HG03558 (cell line): ENCODE measurements at regions not wholly inside any gene's neighbourhood (a gene's known extent, or its start where the extent isn't known, plus 50 kb on each side); places are given as distances from the start of the nearest gene placed in this dataset.
A peak's percentile ranks its signal among the peaks of the same experiment; 100 is the strongest.

Source experiments
- ATAC-seq: cut with Tn5 transposase; IDR thresholded peaks from one replicate; pipeline ENCODE4 v1.9.1; 2021; ENCODE audit warnings: moderate number of reproducible peaks; ENCODE audit not compliant: unreplicated experiment; ENCODE audit errors: extremely low read depth

GRCh38 chr15:35170207-35170606, 85.1 kb upstream of the NANOGP8 start:
- no peak for ATAC-seq

GRCh38 chr15:35168464-35168863, 83.4 kb upstream of the NANOGP8 start:
- ATAC-seq = no peak

- ATAC-seq = no peak
Measured at GRCh38 chr15:35167675-35168074, 82.6 kb upstream of the NANOGP8 start.

- no peak for ATAC-seq
Measured at GRCh38 chr15:35166730-35167359, 81.8 kb upstream of the NANOGP8 start.

- no peak for ATAC-seq
Measured at GRCh38 chr15:35161694-35162093, 76.6 kb upstream of the NANOGP8 start.

- no peak for ATAC-seq
Measured at GRCh38 chr15:35159170-35159569, 74.1 kb upstream of the NANOGP8 start.

- no peak for ATAC-seq
Measured at GRCh38 chr15:35151782-35152181, 66.7 kb upstream of the NANOGP8 start.

GRCh38 chr15:35151381-35151780, 66.3 kb upstream of the NANOGP8 start:
- ATAC-seq = no peak

GRCh38 chr15:35150361-35150760, 65.3 kb upstream of the NANOGP8 start:
- ATAC-seq = no peak

GRCh38 chr15:35145336-35145735, 60.2 kb upstream of the NANOGP8 start:
- no peak for ATAC-seq

GRCh38 chr15:35142578-35142977, 57.5 kb upstream of the NANOGP8 start:
- ATAC-seq = no peak

- no peak for ATAC-seq
Measured at GRCh38 chr15:35141743-35142471, 56.8 kb upstream of the NANOGP8 start.

GRCh38 chr15:35139822-35140221, 54.7 kb upstream of the NANOGP8 start:
- ATAC-seq = no peak

GRCh38 chr15:35137190-35137574, 52.1 kb upstream of the NANOGP8 start:
- no peak for ATAC-seq

GRCh38 chr15:35136321-35137189, 51.5 kb upstream of the NANOGP8 start:
- ATAC-seq = peak; percentile 95
